ENCODE measurements at regions not wholly inside any gene's neighbourhood (a gene's known extent, or its start where the extent isn't known, plus 50 kb on each side); places are given as distances from the start of the nearest gene placed in this dataset.

GRCh38 chr18:52244658-52245057 is 95.3 kb upstream of the DCC start (continued):
- TF ChIP-seq SUZ12 (IDR thresholded peaks at IDR 0.05; ENCODE audit: low read length) (no peak), YY1 (IDR thresholded peaks at IDR 0.05; ENCODE audit: low read depth, low read length) (no peak), ASH2L (IDR thresholded peaks at IDR 0.05; ENCODE audit: low read length) (no peak)
